Body of pancreas (tissue), 4 donors: ENCODE measurements at regions not wholly inside any gene's neighbourhood (a gene's known extent, or its start where the extent isn't known, plus 50 kb on each side); places are given as distances from the start of the nearest gene placed in this dataset.

Source experiments
- ATAC-seq: fragments of 150-250 bp; one replicate; pipeline ENCODE4 v1.9.1; 2016
- DNase-seq, 4 donors: peaks; one replicate each; pipeline ENCODE4 v3.0.0-alpha.2; 2019
- H3K27ac ChIP-seq, 4 donors: fragments of 200-600 bp; sonication (generic); 1 replicate in 3 of 4; 2 replicates in 1 of 4; pipeline versions ENCODE4 v1.5.1 to v1.6.1; 2016 to 2019; ENCODE audit warnings: mild to moderate bottlenecking in 1 of 4, mixed read lengths in 1 of 4, moderate library complexity in 1 of 4
- H3K27me3 ChIP-seq, 2 donors: fragments of 200-600 bp; sonication (generic); one replicate each; pipeline ENCODE4 v1.6.0; 2016; ENCODE audit warnings: mild to moderate bottlenecking in 1 of 2
- H3K36me3 ChIP-seq, 2 donors: fragments of 200-600 bp; sonication (generic); replicated peaks in 1 of 2; 2 replicates each; pipeline ENCODE4 v1.5.1; 2016; ENCODE audit warnings: low read depth in 2 of 2; ENCODE audit not compliant: insufficient read depth in 1 of 2
- H3K4me1 ChIP-seq: fragments of 200-600 bp; sonication (generic); one replicate; pipeline ENCODE4 v1.6.0; 2016
- H3K4me3 ChIP-seq, 2 donors: fragments of 200-600 bp; sonication (generic); 1 replicate in 1 of 2; 2 replicates in 1 of 2; pipeline ENCODE4 v1.5.1; 2016 to 2019
- H3K9me3 ChIP-seq, 3 donors: fragments of 200-600 bp; sonication (generic); 1 replicate in 2 of 3; 2 replicates in 1 of 3; pipeline ENCODE4 v1.5.1; 2016
- POLR2A ChIP-seq, 3 donors: fragments of 450-650 bp; IDR thresholded peaks; one replicate each; pipeline ENCODE4 v1.6.1; 2016; ENCODE audit warnings: antibody characterized with exemption in 3 of 3, mild to moderate bottlenecking in 2 of 3
- WGBS, 2 donors: methylation state at CpG; one replicate each; pipeline ENCODE4 v1.1.5; 2017; 5-methylcytosine and 5-hydroxymethylcytosine counted together
- intact Hi-C: fragments of 100-400 bp; cut with DNase I; formaldehyde crosslinking; loops from one replicate; pipeline ENCODE4 v1.15.1; 2023
- TF ChIP-seq, protein P1 (sequence below), 7 experiments: fragments of 450-650 bp in 4 of 7; fragments of 200-600 bp in 3 of 7; sonication (generic) in 3 of 7; IDR thresholded peaks; one replicate each; pipeline ENCODE4 v1.5.1; 2016 to 2019; ENCODE audit warnings: antibody characterized with exemption in 7 of 7

DNA sequence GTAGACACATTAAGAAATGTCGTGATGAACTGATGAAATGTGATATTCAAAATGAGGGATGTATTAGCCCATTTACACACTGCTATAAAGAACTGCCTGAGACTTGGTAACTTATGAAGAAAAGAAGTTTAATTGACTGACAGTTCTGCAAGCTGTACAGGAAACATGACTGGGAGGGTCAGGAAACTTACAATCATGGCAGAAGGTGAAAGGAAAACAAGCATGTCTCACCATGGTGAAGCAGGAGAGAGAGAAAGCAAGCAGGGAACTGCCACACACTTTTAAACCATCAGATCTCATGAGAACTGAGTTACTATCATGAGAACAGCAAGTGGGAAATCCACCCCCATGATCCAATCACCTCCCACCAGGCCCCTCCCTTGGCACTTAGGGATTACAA, 1010.8 kb upstream of the CELF4 start:
- no peaks in the 10 kb centered on the region for H3K4me1 ChIP-seq
- ATAC-seq (no peak), DNase-seq (no peak)
- H3K27ac ChIP-seq: no peak overlapping the region
- WGBS, 2 donors: 68 to 83% methylated on average over 1 of the region's 1 CpG
- H3K9me3 ChIP-seq: no peaks in the 10 kb centered on the region
- H3K27me3 ChIP-seq: no peaks in the 10 kb centered on the region
- no peaks in the 10 kb centered on the region for H3K36me3 ChIP-seq
- no peak overlapping the region for H3K4me3 ChIP-seq
- TF ChIP-seq POLR2A (IDR thresholded peaks at IDR 0.05): no peak
- TF ChIP-seq, protein P1, sequence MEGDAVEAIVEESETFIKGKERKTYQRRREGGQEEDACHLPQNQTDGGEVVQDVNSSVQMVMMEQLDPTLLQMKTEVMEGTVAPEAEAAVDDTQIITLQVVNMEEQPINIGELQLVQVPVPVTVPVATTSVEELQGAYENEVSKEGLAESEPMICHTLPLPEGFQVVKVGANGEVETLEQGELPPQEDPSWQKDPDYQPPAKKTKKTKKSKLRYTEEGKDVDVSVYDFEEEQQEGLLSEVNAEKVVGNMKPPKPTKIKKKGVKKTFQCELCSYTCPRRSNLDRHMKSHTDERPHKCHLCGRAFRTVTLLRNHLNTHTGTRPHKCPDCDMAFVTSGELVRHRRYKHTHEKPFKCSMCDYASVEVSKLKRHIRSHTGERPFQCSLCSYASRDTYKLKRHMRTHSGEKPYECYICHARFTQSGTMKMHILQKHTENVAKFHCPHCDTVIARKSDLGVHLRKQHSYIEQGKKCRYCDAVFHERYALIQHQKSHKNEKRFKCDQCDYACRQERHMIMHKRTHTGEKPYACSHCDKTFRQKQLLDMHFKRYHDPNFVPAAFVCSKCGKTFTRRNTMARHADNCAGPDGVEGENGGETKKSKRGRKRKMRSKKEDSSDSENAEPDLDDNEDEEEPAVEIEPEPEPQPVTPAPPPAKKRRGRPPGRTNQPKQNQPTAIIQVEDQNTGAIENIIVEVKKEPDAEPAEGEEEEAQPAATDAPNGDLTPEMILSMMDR (IDR thresholded peaks at IDR 0.05): no peak
- intact Hi-C loops: no loop called here

DNA sequence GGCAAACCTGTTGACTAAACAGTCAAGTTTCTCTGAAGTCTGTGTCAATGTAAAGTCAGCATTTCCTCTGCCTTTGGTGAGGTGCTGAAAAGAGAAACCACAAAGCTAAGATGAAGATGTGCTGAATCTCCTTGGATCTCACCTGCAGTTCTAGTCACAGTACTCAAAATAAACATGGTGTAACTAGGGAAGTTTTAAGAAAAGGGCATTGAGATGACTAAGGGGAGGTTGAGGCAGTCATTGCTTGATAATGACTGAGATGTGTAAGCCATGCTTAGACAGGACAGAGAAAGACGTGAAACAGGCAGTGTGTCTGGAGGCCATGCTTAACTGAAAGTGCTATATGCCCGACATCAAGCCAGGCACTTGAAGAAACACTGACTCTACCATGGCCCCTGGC, 1010.0 kb upstream of the CELF4 start:
- Histone ChIP-seq H3K27me3 (no peaks in the 10 kb centered on the region), H3K9me3 (no peaks in the 10 kb centered on the region), H3K27ac (no peak overlapping the region), H3K4me1 (no peaks in the 10 kb centered on the region), H3K36me3 (no peaks in the 10 kb centered on the region), H3K4me3 (no peak overlapping the region)
- ATAC-seq: no peak
- no peak for TF ChIP-seq POLR2A (IDR thresholded peaks at IDR 0.05)
- TF ChIP-seq, protein P1 (IDR thresholded peaks at IDR 0.05): no peak
- 60 to 74% methylated on average over 2 of the region's 2 CpGs for WGBS, 2 donors
- no peak for DNase-seq
- intact Hi-C loops: no loop called here

DNA sequence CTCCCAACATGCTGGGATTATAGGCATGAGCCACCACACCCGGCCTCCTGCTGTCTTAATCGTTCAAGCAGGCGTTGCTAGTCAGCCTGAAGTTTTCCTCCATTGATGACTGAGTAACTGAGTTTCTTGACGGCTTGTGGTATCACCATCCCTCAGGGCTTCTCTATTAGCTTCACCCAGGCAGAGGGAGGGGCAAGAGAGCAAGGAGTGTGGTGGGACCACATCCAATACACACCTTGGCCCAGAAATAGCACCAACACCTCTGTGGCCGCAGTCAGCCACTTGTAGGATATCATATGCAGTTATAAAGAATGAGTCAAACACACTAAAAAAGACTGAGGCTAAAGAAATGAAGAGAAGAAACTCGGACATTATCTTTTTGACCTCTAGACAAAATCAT, 1009.4 kb upstream of the CELF4 start:
- H3K27ac ChIP-seq: no peak overlapping the region
- no peaks in the 10 kb centered on the region for H3K9me3 ChIP-seq
- 61 to 71% methylated on average over 6 of the region's 6 CpGs for WGBS, 2 donors
- no peaks in the 10 kb centered on the region for H3K36me3 ChIP-seq
- intact Hi-C loops: no loop called here
- no peak for ATAC-seq
- H3K4me1 ChIP-seq: no peaks in the 10 kb centered on the region
- DNase-seq: no peak
- no peaks in the 10 kb centered on the region for H3K27me3 ChIP-seq
- H3K4me3 ChIP-seq: no peak overlapping the region
- no peak for TF ChIP-seq POLR2A (IDR thresholded peaks at IDR 0.05)
- TF ChIP-seq, protein P1 (IDR thresholded peaks at IDR 0.05): no peak

DNA sequence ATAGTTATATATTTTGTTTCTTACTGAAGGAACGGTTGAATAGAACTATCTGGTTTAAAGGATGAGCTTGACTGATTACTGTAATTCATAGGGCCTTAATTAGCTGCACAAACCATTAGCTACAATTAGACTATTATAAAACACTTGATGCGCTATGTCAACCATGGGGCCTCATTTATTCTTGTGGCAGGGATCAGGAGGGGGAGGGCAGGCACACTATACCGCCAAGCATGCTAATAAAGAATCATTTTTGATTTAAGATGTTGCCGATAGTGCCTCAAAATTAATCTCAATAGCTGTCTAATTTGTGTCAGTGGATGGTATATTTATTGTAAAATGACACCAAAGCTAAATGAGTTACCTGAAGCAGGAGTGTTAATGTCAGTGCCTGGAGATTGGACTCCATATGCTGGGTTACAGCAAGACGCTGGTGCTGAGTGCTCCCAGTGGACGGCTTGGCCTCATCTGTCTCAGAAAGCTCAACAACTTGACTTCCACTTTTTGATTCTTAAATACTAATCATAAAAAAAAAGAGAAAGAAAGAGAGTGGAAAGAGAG, 1007.0 kb upstream of the CELF4 start:
- WGBS, 2 donors: 54 to 67% methylated on average over 6 of the region's 6 CpGs
- no peak overlapping the region for H3K4me3 ChIP-seq
- intact Hi-C loops: no loop called here
- no peaks in the 10 kb centered on the region for H3K9me3 ChIP-seq
- TF ChIP-seq POLR2A (IDR thresholded peaks at IDR 0.05): no peak
- TF ChIP-seq, protein P1 (IDR thresholded peaks at IDR 0.05): no peak
- DNase-seq (no peak), ATAC-seq (no peak)
- H3K36me3 ChIP-seq: no peaks in the 10 kb centered on the region
- H3K27me3 ChIP-seq: no peaks in the 10 kb centered on the region
- H3K4me1 ChIP-seq: no peaks in the 10 kb centered on the region
- no peak overlapping the region for H3K27ac ChIP-seq

DNA sequence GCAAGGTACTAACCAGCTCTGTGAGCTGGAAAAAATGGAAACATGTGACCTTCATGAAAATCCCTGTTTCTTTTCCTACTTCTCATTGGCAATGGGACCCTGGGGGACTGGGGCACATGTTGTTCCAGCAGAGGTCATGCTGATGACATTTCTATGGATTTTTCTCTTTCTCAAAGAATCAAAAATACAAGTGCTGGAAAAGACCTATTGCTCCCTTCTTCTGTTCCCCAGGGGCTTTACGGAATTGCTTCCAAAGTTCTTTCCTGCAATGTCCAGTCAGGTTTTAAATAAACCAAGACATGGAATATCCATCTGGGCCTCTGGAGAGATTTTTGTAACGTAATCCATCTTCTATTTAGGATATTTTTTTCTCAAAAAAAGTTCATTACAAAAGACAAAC, 1006.1 kb upstream of the CELF4 start:
- Histone ChIP-seq H3K27ac (no peak overlapping the region), H3K9me3 (no peaks in the 10 kb centered on the region), H3K4me1 (no peaks in the 10 kb centered on the region), H3K36me3 (no peaks in the 10 kb centered on the region), H3K4me3 (no peak overlapping the region), H3K27me3 (no peaks in the 10 kb centered on the region)
- DNase-seq: no peak
- no peak for TF ChIP-seq POLR2A (IDR thresholded peaks at IDR 0.05)
- TF ChIP-seq, protein P1 (IDR thresholded peaks at IDR 0.05): no peak
- ATAC-seq: no peak
- intact Hi-C loops: no loop called here
- WGBS, 2 donors: 30 to 43% methylated on average over 2 of the region's 2 CpGs
